Mesenchymal stem cell (in vitro differentiated cells and primary cell): ENCODE measurements at regions not wholly inside any gene's neighbourhood (a gene's known extent, or its start where the extent isn't known, plus 50 kb on each side); places are given as distances from the start of the nearest gene placed in this dataset.

Experiments
- DNase-seq: peaks from one replicate; pipeline ENCODE4 v3.0.0-alpha.2; 2013
- H2AFZ ChIP-seq: one replicate; pipeline ENCODE4 v1.6.1; 2013; ENCODE audit warnings: low read depth, mild to moderate bottlenecking, control low read depth, inconsistent platforms, low read length, moderate library complexity
- H2AK5ac ChIP-seq: 2 replicates; pipeline ENCODE4 v1.6.1; 2013; ENCODE audit warnings: low read length, moderate library complexity, mild to moderate bottlenecking, inconsistent platforms; ENCODE audit not compliant: severe bottlenecking
- H2BK120ac ChIP-seq: one replicate; pipeline ENCODE4 v1.6.1; 2013; ENCODE audit warnings: low read depth, mild to moderate bottlenecking, inconsistent platforms, low read length, moderate library complexity
- H2BK12ac ChIP-seq, 2 experiments: one replicate each; pipeline ENCODE4 v1.6.1; 2013; ENCODE audit warnings: inconsistent platforms in 2 of 2, low read length in 2 of 2, mild to moderate bottlenecking in 2 of 2, moderate library complexity in 2 of 2, control low read depth in 1 of 2
- H2BK15ac ChIP-seq: one replicate; pipeline ENCODE4 v1.6.1; 2013; ENCODE audit warnings: mild to moderate bottlenecking, low read depth, inconsistent platforms; ENCODE audit not compliant: poor library complexity, severe bottlenecking
- H2BK5ac ChIP-seq: 2 replicates; pipeline ENCODE4 v1.6.1; 2013; ENCODE audit warnings: low read depth, mild to moderate bottlenecking, low read length, control low read depth, inconsistent platforms; ENCODE audit not compliant: poor library complexity, severe bottlenecking
- H3K14ac ChIP-seq, 2 experiments: one replicate each; pipeline ENCODE4 v1.6.1; 2013; ENCODE audit warnings: inconsistent platforms in 2 of 2, low read length in 2 of 2, control low read depth in 1 of 2, mild to moderate bottlenecking in 1 of 2, moderate library complexity in 1 of 2
- H3K18ac ChIP-seq, 2 experiments: one replicate each; pipeline ENCODE4 v1.6.1; 2013; ENCODE audit warnings: inconsistent platforms in 2 of 2, low read length in 2 of 2, control low read depth in 1 of 2, low read depth in 1 of 2, mild to moderate bottlenecking in 1 of 2
- H3K23ac ChIP-seq, 2 experiments: one replicate each; pipeline ENCODE4 v1.6.1; 2013; ENCODE audit warnings: inconsistent platforms in 2 of 2, low read length in 2 of 2, mild to moderate bottlenecking in 2 of 2, moderate library complexity in 2 of 2, control low read depth in 1 of 2
- H3K27ac ChIP-seq: 2 replicates; pipeline ENCODE4 v1.5.1; 2013; ENCODE audit warnings: mild to moderate bottlenecking, moderate library complexity, low read length, control low read depth, inconsistent platforms; ENCODE audit not compliant: poor library complexity, severe bottlenecking
- H3K27me3 ChIP-seq, 2 experiments: 2 replicates each; pipeline versions ENCODE4 v1.6.1 to v1.7.0; 2013; ENCODE audit warnings: low read length in 2 of 2, mild to moderate bottlenecking in 2 of 2, moderate library complexity in 2 of 2, control low read depth in 1 of 2, inconsistent platforms in 1 of 2; ENCODE audit not compliant: control insufficient read depth in 1 of 2, insufficient read depth in 1 of 2
- H3K36me3 ChIP-seq, 2 experiments: 2 replicates each; pipeline versions ENCODE4 v1.6.1 to v1.7.0; 2013; ENCODE audit warnings: low read length in 2 of 2, control low read depth in 1 of 2, inconsistent platforms in 1 of 2, low read depth in 1 of 2, mild to moderate bottlenecking in 1 of 2; ENCODE audit not compliant: insufficient read depth in 2 of 2, control insufficient read depth in 1 of 2
- H3K4ac ChIP-seq, 2 experiments: one replicate each; pipeline ENCODE4 v1.6.1; 2013; ENCODE audit warnings: inconsistent platforms in 2 of 2, low read length in 2 of 2, mild to moderate bottlenecking in 2 of 2, moderate library complexity in 2 of 2, control low read depth in 1 of 2, low read depth in 1 of 2
- H3K4me1 ChIP-seq: 2 replicates; pipeline ENCODE4 v1.6.1; 2013; ENCODE audit warnings: low read depth, low read length, control low read depth; ENCODE audit not compliant: control insufficient read depth, insufficient read depth
- H3K4me2 ChIP-seq: 2 replicates; pipeline ENCODE4 v1.6.1; 2013; ENCODE audit warnings: low read length, mild to moderate bottlenecking, inconsistent platforms; ENCODE audit not compliant: poor library complexity, severe bottlenecking
- H3K4me3 ChIP-seq, 2 experiments: 2 replicates each; pipeline versions ENCODE4 v1.5.1 to v1.7.0; 2013; ENCODE audit warnings: low read length in 2 of 2, mild to moderate bottlenecking in 2 of 2, control low read depth in 1 of 2, low read depth in 1 of 2; ENCODE audit not compliant: insufficient read depth in 1 of 2
- H3K79me1 ChIP-seq: replicated peaks from 2 replicates; pipeline ENCODE4 v1.6.1; 2013; ENCODE audit warnings: mild to moderate bottlenecking, control low read depth, low read length, inconsistent platforms; ENCODE audit not compliant: poor library complexity, severe bottlenecking
- H3K9ac ChIP-seq: 2 replicates; pipeline ENCODE4 v1.7.0; 2013; ENCODE audit warnings: mild to moderate bottlenecking, low read length, moderate library complexity
- H3K9me3 ChIP-seq: 2 replicates; pipeline ENCODE4 v1.7.0; 2013; ENCODE audit warnings: mild to moderate bottlenecking, low read length; ENCODE audit not compliant: control insufficient read depth
- H4K8ac ChIP-seq: one replicate; pipeline ENCODE4 v1.6.1; 2013; ENCODE audit warnings: inconsistent platforms, mild to moderate bottlenecking, low read length, moderate library complexity
- H4K91ac ChIP-seq: one replicate; pipeline ENCODE4 v1.6.1; 2013; ENCODE audit warnings: mild to moderate bottlenecking, low read length, inconsistent platforms
- WGBS: methylation state at CpG from one replicate; pipeline ENCODE4 v1.1.7; 2013; ENCODE audit warnings: mixed read lengths; 5-methylcytosine and 5-hydroxymethylcytosine counted together

GRCh38 chr1:194710671-194711070 lies 1524.3 kb upstream of the B3GALT2 start:
- Histone ChIP-seq H3K18ac (no peak overlapping the region), H2AFZ (no peak overlapping the region), H3K36me3 (no peaks in the 10 kb centered on the region), H3K27ac (no peak overlapping the region), H3K27me3 (no peaks in the 10 kb centered on the region), H3K4ac (no peak overlapping the region), H2AK5ac (no peak overlapping the region), H3K4me1 (no peaks in the 10 kb centered on the region), H3K14ac (no peak overlapping the region), H3K4me2 (no peak overlapping the region), H4K8ac (no peak overlapping the region), H2BK12ac (no peak overlapping the region), H3K4me3 (no peak overlapping the region), H3K79me1 (no peaks in the 10 kb centered on the region), H4K91ac (no peak overlapping the region), H2BK15ac (no peak overlapping the region), H3K9ac (no peak overlapping the region), H2BK120ac (no peak overlapping the region), H3K9me3 (no peaks in the 10 kb centered on the region), H2BK5ac (no peak overlapping the region), H3K23ac (no peak overlapping the region)
- 68% methylated on average over 2 of the region's 2 CpGs for WGBS
- no peak for DNase-seq

- H4K91ac ChIP-seq = no peak overlapping the region
These were observed 1523.0 kb upstream of the B3GALT2 start for GRCh38 chr1:194709439-194709838.

GRCh38 chr1:194707074-194707473 lies 1520.7 kb upstream of the B3GALT2 start:
- Histone ChIP-seq H3K23ac (no peak overlapping the region), H2AK5ac (no peak overlapping the region), H3K9me3 (peaks cover 3% of the 10 kb centered on the region), H3K27ac (no peak overlapping the region), H3K79me1 (no peaks in the 10 kb centered on the region), H3K27me3 (no peaks in the 10 kb centered on the region), H2BK12ac (no peak overlapping the region), H2BK5ac (no peak overlapping the region), H3K9ac (no peak overlapping the region), H3K14ac (no peak overlapping the region), H4K8ac (no peak overlapping the region), H4K91ac (no peak overlapping the region), H3K36me3 (no peaks in the 10 kb centered on the region), H3K4ac (no peak overlapping the region), H3K4me1 (no peaks in the 10 kb centered on the region), H2AFZ (no peak overlapping the region), H3K4me2 (no peak overlapping the region), H3K4me3 (no peak overlapping the region), H3K18ac (no peak overlapping the region), H2BK120ac (no peak overlapping the region), H2BK15ac (no peak overlapping the region)
- 88% methylated on average over 5 of the region's 6 CpGs for WGBS
- DNase-seq = no peak

More at GRCh38 chr1:194709439-194709838, 1523.0 kb upstream of the B3GALT2 start:
- Histone ChIP-seq H2BK120ac (no peak overlapping the region), H3K27me3 (no peaks in the 10 kb centered on the region), H3K4me1 (no peaks in the 10 kb centered on the region), H3K9me3 (no peaks in the 10 kb centered on the region), H3K79me1 (no peaks in the 10 kb centered on the region), H4K8ac (no peak overlapping the region), H2BK5ac (no peak overlapping the region), H3K14ac (no peak overlapping the region), H3K23ac (no peak overlapping the region), H2AK5ac (no peak overlapping the region), H3K4me2 (no peak overlapping the region), H3K18ac (no peak overlapping the region), H3K9ac (no peak overlapping the region), H3K4me3 (no peak overlapping the region), H2BK12ac (no peak overlapping the region), H3K4ac (no peak overlapping the region), H3K27ac (no peak overlapping the region), H2BK15ac (no peak overlapping the region), H3K36me3 (no peaks in the 10 kb centered on the region), H2AFZ (no peak overlapping the region)
- 69% methylated on average over 3 of the region's 3 CpGs for WGBS
- DNase-seq = no peak

GRCh38 chr1:194705123-194705854 lies 1518.9 kb upstream of the B3GALT2 start:
- no peak overlapping the region for H2AFZ ChIP-seq
- H4K8ac ChIP-seq = no peak overlapping the region
- no peak overlapping the region for H2BK15ac ChIP-seq
- H3K36me3 ChIP-seq = no peaks in the 10 kb centered on the region
- H3K4me3 ChIP-seq = no peak overlapping the region
- H3K9ac ChIP-seq = no peak overlapping the region
- H3K18ac ChIP-seq = no peak overlapping the region
- no peak overlapping the region for H3K23ac ChIP-seq
- no peak overlapping the region for H4K91ac ChIP-seq
- H3K27ac ChIP-seq = no peak overlapping the region
- H3K4me2 ChIP-seq = no peak overlapping the region
- no peak overlapping the region for H2AK5ac ChIP-seq
- no peaks in the 10 kb centered on the region for H3K4me1 ChIP-seq
- no peak overlapping the region for H3K4ac ChIP-seq
- H3K27me3 ChIP-seq = no peaks in the 10 kb centered on the region
- no peak overlapping the region for H2BK12ac ChIP-seq
- H2BK5ac ChIP-seq = no peak overlapping the region
- no peak overlapping the region for H3K14ac ChIP-seq
- 55% methylated on average over 2 of the region's 3 CpGs for WGBS
- no peak overlapping the region for H2BK120ac ChIP-seq
- no peaks in the 10 kb centered on the region for H3K79me1 ChIP-seq
- H3K9me3 ChIP-seq = peaks cover 8% of the 10 kb centered on the region
- no peak for DNase-seq
